ENCODE measurements at regions not wholly inside any gene's neighbourhood (a gene's known extent, or its start where the extent isn't known, plus 50 kb on each side); places are given as distances from the start of the nearest gene placed in this dataset.

DNA sequence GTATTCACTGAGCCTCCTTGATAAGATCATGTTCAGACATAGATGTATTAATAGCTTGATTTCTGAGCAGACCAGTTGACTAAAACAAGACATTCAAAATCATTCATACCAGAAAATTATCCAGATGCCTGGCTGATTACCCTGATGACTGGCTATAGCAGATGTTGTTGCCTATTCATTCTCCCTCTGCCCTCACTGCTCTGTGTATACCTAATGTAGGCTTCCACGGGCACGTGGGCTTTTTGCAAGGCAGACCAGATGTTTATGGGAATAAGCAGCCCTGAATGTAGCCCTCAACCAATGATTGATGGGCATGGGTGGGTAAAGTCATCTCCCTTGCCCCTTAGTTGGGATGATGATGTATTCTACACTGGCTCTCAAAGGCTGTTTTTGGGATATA is 289.1 kb downstream of the MBD2 start:
- Histone ChIP-seq H3K9me3 (ENCODE audit: low read length) (no peaks in the 10 kb centered on the region), H3K4me2 (ENCODE audit: low read length) (no peak overlapping the region), H3K9ac (ENCODE audit: low read length) (no peak overlapping the region), H3K4me1 (ENCODE audit: insufficient read depth, low read length) (no peaks in the 10 kb centered on the region), H3K36me3 (ENCODE audit: low read depth, low read length) (no peaks in the 10 kb centered on the region), H3K27ac (ENCODE audit: low read length) (no peak overlapping the region), H3K27me3 (ENCODE audit: low read length) (no peaks in the 10 kb centered on the region), H2AFZ (ENCODE audit: low read length) (no peak overlapping the region), H3K9me2 (replicated peaks; ENCODE audit: low read length) (no peaks in the 10 kb centered on the region), H4K20me1 (ENCODE audit: low read length) (no peaks in the 10 kb centered on the region), H3F3A (ENCODE audit: low read length, unreplicated experiment) (no peaks in the 10 kb centered on the region), H3K4me3 (ENCODE audit: low read length) (no peak overlapping the region), H3K79me2 (ENCODE audit: low read length) (no peaks in the 10 kb centered on the region)
- intact Hi-C loops (cut with micrococcal nuclease) = no loop called here
- CTCF ChIA-PET = no interaction called here
- no TSS peak for BruUV-seq (replicated peaks)
- TF ChIP-seq EZH2 (IDR thresholded peaks at IDR 0.05; ENCODE audit: low read length, unreplicated experiment) = no peak
- POLR2A ChIA-PET (ENCODE audit: unreplicated experiment) = no interaction called here
- no peak for DNase-seq
- ATAC-seq = no peak

DNA sequence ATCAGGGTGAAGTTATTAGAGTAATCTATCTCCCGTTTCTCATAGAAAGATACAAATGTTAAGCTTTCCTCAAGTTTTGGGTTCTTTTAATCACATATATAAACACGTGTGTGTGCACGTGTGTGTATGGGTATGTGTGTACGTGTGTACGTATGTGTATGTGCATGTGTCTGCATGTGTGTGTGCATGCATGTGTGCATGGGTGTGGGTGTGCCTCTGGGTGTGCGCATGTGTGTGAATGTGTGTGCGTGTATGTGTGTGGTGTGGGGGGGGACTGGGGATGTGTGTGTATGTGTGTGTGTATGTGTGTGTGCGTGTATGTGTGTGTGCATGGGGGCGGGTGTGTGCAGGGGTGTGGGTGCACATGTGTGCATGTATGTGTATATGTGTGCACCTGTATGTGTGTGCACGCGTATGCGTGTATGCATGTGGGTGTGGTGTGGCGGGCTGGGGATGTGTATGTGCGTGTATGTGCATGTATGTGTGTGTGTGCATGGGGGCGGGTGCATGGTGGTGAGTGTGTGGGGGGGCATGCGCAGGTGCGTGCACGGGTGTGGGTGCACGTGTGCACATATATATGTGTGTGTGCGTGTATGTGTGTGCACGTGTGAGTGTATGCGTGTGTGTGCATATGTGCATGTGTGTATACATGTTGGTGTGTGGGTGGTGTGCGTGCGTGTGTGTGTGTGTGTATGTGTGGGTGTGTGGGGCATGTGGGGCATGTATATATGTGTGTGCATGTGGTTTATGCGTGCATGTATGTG is 304.0 kb downstream of the MBD2 start:
- BruUV-seq (replicated peaks) = no TSS peak
- no peaks in the 10 kb centered on the region for H3K9me2 ChIP-seq (replicated peaks; ENCODE audit: low read length)
- H2AFZ ChIP-seq (ENCODE audit: low read length) = no peak overlapping the region
- H3K4me2 ChIP-seq (ENCODE audit: low read length) = no peak overlapping the region
- no peaks in the 10 kb centered on the region for H3K9me3 ChIP-seq (ENCODE audit: low read length)
- H3F3A ChIP-seq (ENCODE audit: low read length, unreplicated experiment) = no peaks in the 10 kb centered on the region
- H3K79me2 ChIP-seq (ENCODE audit: low read length) = no peaks in the 10 kb centered on the region
- TF ChIP-seq, protein P1, sequence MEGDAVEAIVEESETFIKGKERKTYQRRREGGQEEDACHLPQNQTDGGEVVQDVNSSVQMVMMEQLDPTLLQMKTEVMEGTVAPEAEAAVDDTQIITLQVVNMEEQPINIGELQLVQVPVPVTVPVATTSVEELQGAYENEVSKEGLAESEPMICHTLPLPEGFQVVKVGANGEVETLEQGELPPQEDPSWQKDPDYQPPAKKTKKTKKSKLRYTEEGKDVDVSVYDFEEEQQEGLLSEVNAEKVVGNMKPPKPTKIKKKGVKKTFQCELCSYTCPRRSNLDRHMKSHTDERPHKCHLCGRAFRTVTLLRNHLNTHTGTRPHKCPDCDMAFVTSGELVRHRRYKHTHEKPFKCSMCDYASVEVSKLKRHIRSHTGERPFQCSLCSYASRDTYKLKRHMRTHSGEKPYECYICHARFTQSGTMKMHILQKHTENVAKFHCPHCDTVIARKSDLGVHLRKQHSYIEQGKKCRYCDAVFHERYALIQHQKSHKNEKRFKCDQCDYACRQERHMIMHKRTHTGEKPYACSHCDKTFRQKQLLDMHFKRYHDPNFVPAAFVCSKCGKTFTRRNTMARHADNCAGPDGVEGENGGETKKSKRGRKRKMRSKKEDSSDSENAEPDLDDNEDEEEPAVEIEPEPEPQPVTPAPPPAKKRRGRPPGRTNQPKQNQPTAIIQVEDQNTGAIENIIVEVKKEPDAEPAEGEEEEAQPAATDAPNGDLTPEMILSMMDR (conservative IDR thresholded peaks at IDR 0.05; ENCODE audit: low read depth, low read length) = no peak
- TF ChIP-seq EZH2 (IDR thresholded peaks at IDR 0.05; ENCODE audit: low read length, unreplicated experiment) (no peak), EZH2phosphoT487 (IDR thresholded peaks at IDR 0.05; ENCODE audit: borderline replicate concordance, low read length) (no peak)
- no peaks in the 10 kb centered on the region for H3K4me1 ChIP-seq (ENCODE audit: insufficient read depth, low read length)
- POLR2A ChIA-PET (ENCODE audit: unreplicated experiment) = no interaction called here
- no peaks in the 10 kb centered on the region for H3K36me3 ChIP-seq (ENCODE audit: low read depth, low read length)
- CTCF ChIA-PET = no interaction called here
- H3K4me3 ChIP-seq (ENCODE audit: low read length) = no peak overlapping the region
- DNase-seq (no peak), ATAC-seq (no peak)
- intact Hi-C loops (cut with micrococcal nuclease) = no loop called here
- H3K27me3 ChIP-seq (ENCODE audit: low read length) = no peaks in the 10 kb centered on the region
- H3K9ac ChIP-seq (ENCODE audit: low read length) = no peak overlapping the region
- no peaks in the 10 kb centered on the region for H4K20me1 ChIP-seq (ENCODE audit: low read length)
- no peak overlapping the region for H3K27ac ChIP-seq (ENCODE audit: low read length)

DNA sequence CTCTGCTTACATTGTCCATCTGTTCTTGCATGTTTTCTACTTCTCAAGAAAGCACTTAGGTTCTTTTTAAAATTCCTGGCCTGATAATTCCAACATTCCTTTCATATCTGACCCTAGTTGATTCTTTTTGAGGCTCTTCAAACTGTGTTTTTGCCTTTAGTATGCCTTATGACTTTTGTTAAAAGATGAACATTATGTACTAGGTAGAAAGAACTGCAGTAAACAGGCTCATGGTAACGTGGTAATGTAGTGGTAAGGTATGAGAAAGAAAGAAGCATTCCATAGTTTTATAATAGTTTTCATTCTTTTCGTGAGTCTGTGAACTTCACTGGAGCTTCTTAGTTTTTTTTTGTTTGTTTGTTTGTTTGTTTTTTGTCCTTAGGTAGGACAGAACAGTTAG is 306.4 kb downstream of the MBD2 start:
- no TSS peak for BruUV-seq (replicated peaks)
- ChIA-PET CTCF (no interaction called here), POLR2A (ENCODE audit: unreplicated experiment) (no interaction called here)
- H3F3A ChIP-seq (ENCODE audit: low read length, unreplicated experiment) = no peaks in the 10 kb centered on the region
- H3K27ac ChIP-seq (ENCODE audit: low read length) = no peak overlapping the region
- TF ChIP-seq, protein P1 (conservative IDR thresholded peaks at IDR 0.05; ENCODE audit: low read depth, low read length) = no peak
- no peak for TF ChIP-seq EZH2phosphoT487 (IDR thresholded peaks at IDR 0.05; ENCODE audit: borderline replicate concordance, low read length)
- no peaks in the 10 kb centered on the region for H3K27me3 ChIP-seq (ENCODE audit: low read length)
- no peaks in the 10 kb centered on the region for H4K20me1 ChIP-seq (ENCODE audit: low read length)
- H2AFZ ChIP-seq (ENCODE audit: low read length) = no peak overlapping the region
- ATAC-seq = no peak
- no peaks in the 10 kb centered on the region for H3K79me2 ChIP-seq (ENCODE audit: low read length)
- no peak overlapping the region for H3K4me3 ChIP-seq (ENCODE audit: low read length)
- H3K9me2 ChIP-seq (replicated peaks; ENCODE audit: low read length) = no peaks in the 10 kb centered on the region
- intact Hi-C loops (cut with micrococcal nuclease) = no loop called here
- no peaks in the 10 kb centered on the region for H3K4me1 ChIP-seq (ENCODE audit: insufficient read depth, low read length)
- H3K9me3 ChIP-seq (ENCODE audit: low read length) = no peaks in the 10 kb centered on the region
- DNase-seq = no peak
- H3K9ac ChIP-seq (ENCODE audit: low read length) = no peak overlapping the region
- H3K4me2 ChIP-seq (ENCODE audit: low read length) = no peak overlapping the region
- no peaks in the 10 kb centered on the region for H3K36me3 ChIP-seq (ENCODE audit: low read depth, low read length)

Measured in PC-3 (cell line).